ENCODE measurements at regions not wholly inside any gene's neighbourhood (a gene's known extent, or its start where the extent isn't known, plus 50 kb on each side); places are given as distances from the start of the nearest gene placed in this dataset.

- no peak for TF ChIP-seq CTCF (IDR thresholded peaks at IDR 0.05; ENCODE audit: borderline replicate concordance, extremely low read depth, low read length, poor library complexity, severe bottlenecking)
- no peak for TF ChIP-seq EZH2 (IDR thresholded peaks at IDR 0.05; ENCODE audit: borderline replicate concordance, low read depth, low read length, severe bottlenecking)
These were observed 75.8 kb upstream of the WAC start for GRCh38 chr10:28457110-28457509.

All from DND-41 (cell line).